SW480 (cell line): ENCODE measurements at regions not wholly inside any gene's neighbourhood (a gene's known extent, or its start where the extent isn't known, plus 50 kb on each side); places are given as distances from the start of the nearest gene placed in this dataset.

Experiments
- DNase-seq: peaks from one replicate; pipeline ENCODE4 v3.0.0-alpha.2; 2016; ENCODE audit warnings: low spot score

- DNase-seq, result no peak
Observed at GRCh38 chr5:4079831-4080230, 484.2 kb downstream of the IRX1 start.

- DNase-seq, result no peak
Observed at GRCh38 chr5:4080370-4080769, 484.7 kb downstream of the IRX1 start.

- DNase-seq, result no peak
Observed at GRCh38 chr5:4081059-4081458, 485.4 kb downstream of the IRX1 start.

GRCh38 chr5:4081466-4081865 is 485.8 kb downstream of the IRX1 start:
- DNase-seq, result no peak

- no peak for DNase-seq
Observed at GRCh38 chr5:4082966-4083564, 487.4 kb downstream of the IRX1 start.

- no peak for DNase-seq
Observed at GRCh38 chr5:4083591-4084337, 488.1 kb downstream of the IRX1 start.

GRCh38 chr5:4086081-4086480 is 490.4 kb downstream of the IRX1 start:
- no peak for DNase-seq

- no peak for DNase-seq
Observed at GRCh38 chr5:4087110-4087509, 491.5 kb downstream of the IRX1 start.

GRCh38 chr5:4089087-4089486 is 493.5 kb downstream of the IRX1 start:
- DNase-seq, result no peak

GRCh38 chr5:4093236-4093635 is 497.6 kb downstream of the IRX1 start:
- no peak for DNase-seq

- no peak for DNase-seq
Observed at GRCh38 chr5:4093970-4094369, 498.3 kb downstream of the IRX1 start.

GRCh38 chr5:4095918-4096630 is 500.4 kb downstream of the IRX1 start:
- no peak for DNase-seq

GRCh38 chr5:4097199-4097598 is 501.6 kb downstream of the IRX1 start:
- no peak for DNase-seq

- no peak for DNase-seq
Observed at GRCh38 chr5:4098226-4098625, 502.6 kb downstream of the IRX1 start.

GRCh38 chr5:4099386-4099785 is 503.8 kb downstream of the IRX1 start:
- no peak for DNase-seq

GRCh38 chr5:4100739-4101138 is 505.1 kb downstream of the IRX1 start:
- no peak for DNase-seq

- no peak for DNase-seq
Observed at GRCh38 chr5:4101189-4101588, 505.6 kb downstream of the IRX1 start.

- no peak for DNase-seq
Observed at GRCh38 chr5:4104831-4105597, 509.4 kb downstream of the IRX1 start.

GRCh38 chr5:4108690-4109089 is 513.1 kb downstream of the IRX1 start:
- no peak for DNase-seq

- DNase-seq, result no peak
Observed at GRCh38 chr5:4113426-4113825, 517.8 kb downstream of the IRX1 start.

GRCh38 chr5:4113905-4114304 is 518.3 kb downstream of the IRX1 start:
- no peak for DNase-seq

GRCh38 chr5:4114452-4114851 is 518.8 kb downstream of the IRX1 start:
- no peak for DNase-seq

- DNase-seq, result peak; percentile 90
Observed at GRCh38 chr5:4116834-4117233, 521.2 kb downstream of the IRX1 start.
